Trophoblast cell (in vitro differentiated cells and primary cell): ENCODE measurements at regions not wholly inside any gene's neighbourhood (a gene's known extent, or its start where the extent isn't known, plus 50 kb on each side); places are given as distances from the start of the nearest gene placed in this dataset.
"Not testable (repeated sequence)": the region's sequence is repeated elsewhere in the genome, so short reads cannot be mapped to it uniquely, and the experiment has no call there.

Experiments used
- DNase-seq, 2 donors: peaks; one replicate each; pipeline ENCODE4 v3.0.0-alpha.2; 2016
- H2AFZ ChIP-seq: 2 replicates; pipeline ENCODE4 v1.6.1; 2013; ENCODE audit warnings: low read length, moderate library complexity, mild to moderate bottlenecking; ENCODE audit not compliant: insufficient read depth, poor library complexity
- H2AK5ac ChIP-seq: 2 replicates; pipeline ENCODE4 v1.6.1; 2013; ENCODE audit warnings: mild to moderate bottlenecking, low read length
- H2BK120ac ChIP-seq: 2 replicates; pipeline ENCODE4 v1.6.1; 2013; ENCODE audit warnings: low read length, mild to moderate bottlenecking, moderate library complexity; ENCODE audit not compliant: insufficient read depth, poor library complexity
- H2BK12ac ChIP-seq: 2 replicates; pipeline ENCODE4 v1.6.1; 2013; ENCODE audit warnings: mild to moderate bottlenecking, low read length, moderate library complexity
- H2BK5ac ChIP-seq: 2 replicates; pipeline ENCODE4 v1.6.1; 2013; ENCODE audit warnings: low read length, low read depth, moderate library complexity, mild to moderate bottlenecking; ENCODE audit not compliant: poor library complexity
- H3K14ac ChIP-seq: 2 replicates; pipeline ENCODE4 v1.6.1; 2013; ENCODE audit warnings: mild to moderate bottlenecking, low read length
- H3K18ac ChIP-seq: 2 replicates; pipeline ENCODE4 v1.6.1; 2013; ENCODE audit warnings: mild to moderate bottlenecking, low read length
- H3K23ac ChIP-seq: 2 replicates; pipeline ENCODE4 v1.6.1; 2013; ENCODE audit warnings: low read length
- H3K27ac ChIP-seq: 2 replicates; pipeline ENCODE4 v1.5.1; 2013; ENCODE audit warnings: low read depth, mild to moderate bottlenecking, inconsistent platforms, low read length, moderate library complexity
- H3K27me3 ChIP-seq: 2 replicates; pipeline ENCODE4 v1.6.1; 2013; ENCODE audit warnings: inconsistent platforms, mild to moderate bottlenecking, low read length, moderate library complexity; ENCODE audit not compliant: insufficient read depth
- H3K36me3 ChIP-seq, 2 experiments: 1 replicate in 1 of 2; 2 replicates in 1 of 2; pipeline ENCODE4 v1.6.1; 2013; ENCODE audit warnings: low read length in 2 of 2, mild to moderate bottlenecking in 2 of 2, moderate library complexity in 1 of 2; ENCODE audit not compliant: insufficient read depth in 2 of 2, control insufficient read depth in 1 of 2
- H3K4ac ChIP-seq: 2 replicates; pipeline ENCODE4 v1.6.1; 2013; ENCODE audit warnings: low read depth, mild to moderate bottlenecking, low read length, moderate library complexity
- H3K4me1 ChIP-seq, 2 experiments: 1 replicate in 1 of 2; 2 replicates in 1 of 2; pipeline ENCODE4 v1.6.1; 2013; ENCODE audit warnings: low read length in 2 of 2, mild to moderate bottlenecking in 2 of 2, moderate library complexity in 1 of 2; ENCODE audit not compliant: insufficient read depth in 2 of 2, control insufficient read depth in 1 of 2
- H3K4me2 ChIP-seq: 2 replicates; pipeline ENCODE4 v1.6.1; 2013; ENCODE audit warnings: inconsistent platforms, mild to moderate bottlenecking, low read length, moderate library complexity
- H3K4me3 ChIP-seq: 2 replicates; pipeline ENCODE4 v1.5.1; 2013; ENCODE audit warnings: mild to moderate bottlenecking, low read depth, low read length, inconsistent platforms
- H3K79me1 ChIP-seq: one replicate; pipeline ENCODE4 v1.6.1; 2013; ENCODE audit warnings: low read length
- H3K79me2 ChIP-seq: 2 replicates; pipeline ENCODE4 v1.6.1; 2013; ENCODE audit warnings: low read length, mild to moderate bottlenecking; ENCODE audit not compliant: control insufficient read depth, insufficient read depth, poor library complexity
- H3K9ac ChIP-seq: 2 replicates; pipeline ENCODE4 v1.6.1; 2013; ENCODE audit warnings: mild to moderate bottlenecking, low read length
- H3K9me3 ChIP-seq: 2 replicates; pipeline ENCODE4 v1.6.1; 2013; ENCODE audit warnings: low read depth, mild to moderate bottlenecking, control low read depth, inconsistent platforms, low read length; ENCODE audit not compliant: insufficient read depth
- H4K12ac ChIP-seq: 2 replicates; pipeline ENCODE4 v1.6.1; 2013; ENCODE audit warnings: low read depth, mild to moderate bottlenecking, low read length, moderate library complexity
- H4K8ac ChIP-seq: 2 replicates; pipeline ENCODE4 v1.6.1; 2013; ENCODE audit warnings: low read depth, mild to moderate bottlenecking, low read length, moderate library complexity
- H4K91ac ChIP-seq: one replicate; pipeline ENCODE4 v1.6.1; 2013; ENCODE audit warnings: low read depth, mild to moderate bottlenecking, low read length, moderate library complexity
- WGBS: extraction: QIAGEN DNeasy Blood & Tissue Kit; methylation state at CpG from one replicate; pipeline ENCODE4 v1.1.7; 2013; ENCODE audit warnings: missing lambda C conversion rate; ENCODE audit not compliant: insufficient read length, insufficient coverage; ENCODE audit errors: extremely low coverage; 5-methylcytosine and 5-hydroxymethylcytosine counted together

GRCh38 chr2:16088035-16088801, 147.9 kb downstream of the MYCN start:
- Histone ChIP-seq H3K14ac (no peak overlapping the region), H2AFZ (no peak overlapping the region), H3K23ac (no peak overlapping the region), H2BK120ac (no peak overlapping the region), H3K9me3 (no peaks in the 10 kb centered on the region), H3K18ac (no peak overlapping the region), H3K79me2 (no peaks in the 10 kb centered on the region), H4K12ac (no peak overlapping the region), H3K9ac (no peak overlapping the region), H2AK5ac (no peak overlapping the region), H3K4ac (no peak overlapping the region), H3K4me1 (no peaks in the 10 kb centered on the region), H3K27ac (no peak overlapping the region), H3K36me3 (no peaks in the 10 kb centered on the region), H3K27me3 (no peaks in the 10 kb centered on the region), H3K4me2 (no peak overlapping the region), H2BK12ac (no peak overlapping the region), H2BK5ac (no peak overlapping the region), H3K79me1 (no peaks in the 10 kb centered on the region), H4K8ac (no peak overlapping the region), H4K91ac (no peak overlapping the region), H3K4me3 (no peak overlapping the region)
- no CpG with 5 or more reads among the region's 10 CpGs for WGBS
- DNase-seq, result no peak

GRCh38 chr2:16086136-16086535, 145.8 kb downstream of the MYCN start:
- not testable (repeated sequence) for H3K9ac ChIP-seq, H3K79me1 ChIP-seq, H3K27ac ChIP-seq, H3K23ac ChIP-seq, H3K4me1 ChIP-seq, H2AK5ac ChIP-seq, H2BK12ac ChIP-seq, H3K9me3 ChIP-seq, H3K27me3 ChIP-seq, H3K18ac ChIP-seq, H3K14ac ChIP-seq, H3K4ac ChIP-seq, H4K8ac ChIP-seq, H4K91ac ChIP-seq, DNase-seq, H3K4me3 ChIP-seq, H4K12ac ChIP-seq, H3K4me2 ChIP-seq, H2AFZ ChIP-seq, H3K36me3 ChIP-seq, H3K79me2 ChIP-seq, H2BK120ac ChIP-seq, H2BK5ac ChIP-seq
- WGBS, result no CpG with 5 or more reads among the region's 12 CpGs

GRCh38 chr2:16085073-16085472, 144.7 kb downstream of the MYCN start:
- no peak for DNase-seq
- no CpG with 5 or more reads among the region's 5 CpGs for WGBS
- Histone ChIP-seq H3K9ac (no peak overlapping the region), H4K91ac (no peak overlapping the region), H3K18ac (no peak overlapping the region), H3K79me1 (no peaks in the 10 kb centered on the region), H3K14ac (no peak overlapping the region), H3K23ac (no peak overlapping the region), H3K27me3 (no peaks in the 10 kb centered on the region), H2AK5ac (no peak overlapping the region), H3K36me3 (no peaks in the 10 kb centered on the region), H4K8ac (no peak overlapping the region), H3K27ac (no peak overlapping the region), H3K4ac (no peak overlapping the region), H3K79me2 (no peaks in the 10 kb centered on the region), H3K4me3 (no peak overlapping the region), H3K4me1 (no peaks in the 10 kb centered on the region), H4K12ac (no peak overlapping the region), H3K4me2 (no peak overlapping the region), H2BK12ac (no peak overlapping the region), H2AFZ (no peak overlapping the region), H2BK5ac (no peak overlapping the region), H3K9me3 (no peaks in the 10 kb centered on the region), H2BK120ac (no peak overlapping the region)

- Histone ChIP-seq H4K91ac (no peak overlapping the region), H3K4me1 (peaks cover 0 to under 1% of the 10 kb centered on the region in 2 experiments), H3K4me2 (no peak overlapping the region), H3K4me3 (no peak overlapping the region), H2AK5ac (no peak overlapping the region), H3K18ac (no peak overlapping the region), H3K9me3 (no peaks in the 10 kb centered on the region), H3K14ac (no peak overlapping the region), H3K27me3 (no peaks in the 10 kb centered on the region), H4K8ac (no peak overlapping the region), H2AFZ (no peak overlapping the region), H2BK5ac (no peak overlapping the region), H3K27ac (no peak overlapping the region), H2BK120ac (no peak overlapping the region), H3K79me2 (no peaks in the 10 kb centered on the region), H3K79me1 (no peaks in the 10 kb centered on the region), H3K4ac (no peak overlapping the region), H3K23ac (no peak overlapping the region), H4K12ac (no peak overlapping the region), H3K9ac (no peak overlapping the region), H2BK12ac (no peak overlapping the region), H3K36me3 (no peaks in the 10 kb centered on the region)
- DNase-seq, result no peak
- no CpG with 5 or more reads among the region's 8 CpGs for WGBS
These were observed 143.9 kb downstream of the MYCN start for GRCh38 chr2:16084274-16084673.
